ENCODE measurements at regions not wholly inside any gene's neighbourhood (a gene's known extent, or its start where the extent isn't known, plus 50 kb on each side); places are given as distances from the start of the nearest gene placed in this dataset.

- Histone ChIP-seq H3K27me3 (ENCODE audit: control insufficient read depth, insufficient read depth, low read length) (no peaks in the 10 kb centered on the region), H3K36me3 (ENCODE audit: control insufficient read depth, insufficient read depth, low read length) (no peaks in the 10 kb centered on the region), H3K27ac (ENCODE audit: low read depth, low read length) (no peak overlapping the region), H3K4me3 (ENCODE audit: low read length) (no peak overlapping the region), H3K4me1 (ENCODE audit: control insufficient read depth, insufficient read depth, low read length) (no peaks in the 10 kb centered on the region), H3K9ac (ENCODE audit: low read length) (no peak overlapping the region)
Measured at GRCh38 chr3:23740517-23740965, 65.2 kb upstream of the UBE2E1 start.

- no peaks in the 10 kb centered on the region for H3K27me3 ChIP-seq (ENCODE audit: control insufficient read depth, insufficient read depth, low read length)
- H3K27ac ChIP-seq (ENCODE audit: low read depth, low read length), result no peak overlapping the region
- no peaks in the 10 kb centered on the region for H3K4me1 ChIP-seq (ENCODE audit: control insufficient read depth, insufficient read depth, low read length)
- no peak overlapping the region for H3K9ac ChIP-seq (ENCODE audit: low read length)
- H3K36me3 ChIP-seq (ENCODE audit: control insufficient read depth, insufficient read depth, low read length), result no peaks in the 10 kb centered on the region
- H3K4me3 ChIP-seq (ENCODE audit: low read length), result no peak overlapping the region
Measured at GRCh38 chr3:23741036-23741706, 64.6 kb upstream of the UBE2E1 start.

GRCh38 chr3:23743141-23743784 lies 62.5 kb upstream of the UBE2E1 start:
- no peak overlapping the region for H3K4me3 ChIP-seq (ENCODE audit: low read length)

GRCh38 chr3:23746441-23746840 lies 59.3 kb upstream of the UBE2E1 start:
- no peaks in the 10 kb centered on the region for H3K36me3 ChIP-seq (ENCODE audit: control insufficient read depth, insufficient read depth, low read length)
- H3K27me3 ChIP-seq (ENCODE audit: control insufficient read depth, insufficient read depth, low read length), result no peaks in the 10 kb centered on the region
- no peaks in the 10 kb centered on the region for H3K4me1 ChIP-seq (ENCODE audit: control insufficient read depth, insufficient read depth, low read length)
- H3K27ac ChIP-seq (ENCODE audit: low read depth, low read length), result no peak overlapping the region
- no peak overlapping the region for H3K9ac ChIP-seq (ENCODE audit: low read length)
- no peak overlapping the region for H3K4me3 ChIP-seq (ENCODE audit: low read length)

More at GRCh38 chr3:23743141-23743784, 62.5 kb upstream of the UBE2E1 start:
- no peak overlapping the region for H3K27ac ChIP-seq (ENCODE audit: low read depth, low read length)
- H3K36me3 ChIP-seq (ENCODE audit: control insufficient read depth, insufficient read depth, low read length), result no peaks in the 10 kb centered on the region
- H3K9ac ChIP-seq (ENCODE audit: low read length), result no peak overlapping the region
- H3K4me1 ChIP-seq (ENCODE audit: control insufficient read depth, insufficient read depth, low read length), result no peaks in the 10 kb centered on the region
- H3K27me3 ChIP-seq (ENCODE audit: control insufficient read depth, insufficient read depth, low read length), result no peaks in the 10 kb centered on the region

- Histone ChIP-seq H3K27me3 (ENCODE audit: control insufficient read depth, insufficient read depth, low read length) (no peaks in the 10 kb centered on the region), H3K9ac (ENCODE audit: low read length) (no peak overlapping the region), H3K27ac (ENCODE audit: low read depth, low read length) (no peak overlapping the region), H3K36me3 (ENCODE audit: control insufficient read depth, insufficient read depth, low read length) (no peaks in the 10 kb centered on the region), H3K4me1 (ENCODE audit: control insufficient read depth, insufficient read depth, low read length) (no peaks in the 10 kb centered on the region), H3K4me3 (ENCODE audit: low read length) (no peak overlapping the region)
Measured at GRCh38 chr3:23747841-23748240, 57.9 kb upstream of the UBE2E1 start.

- Histone ChIP-seq H3K27me3 (ENCODE audit: control insufficient read depth, insufficient read depth, low read length) (no peaks in the 10 kb centered on the region), H3K9ac (ENCODE audit: low read length) (no peak overlapping the region), H3K27ac (ENCODE audit: low read depth, low read length) (no peak overlapping the region), H3K4me3 (ENCODE audit: low read length) (no peak overlapping the region), H3K4me1 (ENCODE audit: control insufficient read depth, insufficient read depth, low read length) (no peaks in the 10 kb centered on the region), H3K36me3 (ENCODE audit: control insufficient read depth, insufficient read depth, low read length) (no peaks in the 10 kb centered on the region)
Measured at GRCh38 chr3:23748398-23749110, 57.2 kb upstream of the UBE2E1 start.

- Histone ChIP-seq H3K4me3 (ENCODE audit: low read length) (no peak overlapping the region), H3K9ac (ENCODE audit: low read length) (no peak overlapping the region), H3K27me3 (ENCODE audit: control insufficient read depth, insufficient read depth, low read length) (no peaks in the 10 kb centered on the region), H3K27ac (ENCODE audit: low read depth, low read length) (no peak overlapping the region), H3K4me1 (ENCODE audit: control insufficient read depth, insufficient read depth, low read length) (no peaks in the 10 kb centered on the region), H3K36me3 (ENCODE audit: control insufficient read depth, insufficient read depth, low read length) (no peaks in the 10 kb centered on the region)
Measured at GRCh38 chr3:23749609-23750008, 56.1 kb upstream of the UBE2E1 start.

- no peak overlapping the region for H3K27ac ChIP-seq (ENCODE audit: low read depth, low read length)
- H3K4me1 ChIP-seq (ENCODE audit: control insufficient read depth, insufficient read depth, low read length), result no peaks in the 10 kb centered on the region
- H3K9ac ChIP-seq (ENCODE audit: low read length), result no peak overlapping the region
- no peaks in the 10 kb centered on the region for H3K27me3 ChIP-seq (ENCODE audit: control insufficient read depth, insufficient read depth, low read length)
- H3K36me3 ChIP-seq (ENCODE audit: control insufficient read depth, insufficient read depth, low read length), result no peaks in the 10 kb centered on the region
- no peak overlapping the region for H3K4me3 ChIP-seq (ENCODE audit: low read length)
Measured at GRCh38 chr3:23750573-23751210, 55.1 kb upstream of the UBE2E1 start.

GRCh38 chr3:23751212-23751723 lies 54.5 kb upstream of the UBE2E1 start:
- Histone ChIP-seq H3K36me3 (ENCODE audit: control insufficient read depth, insufficient read depth, low read length) (no peaks in the 10 kb centered on the region), H3K4me3 (ENCODE audit: low read length) (no peak overlapping the region), H3K9ac (ENCODE audit: low read length) (no peak overlapping the region), H3K27me3 (ENCODE audit: control insufficient read depth, insufficient read depth, low read length) (no peaks in the 10 kb centered on the region), H3K4me1 (ENCODE audit: control insufficient read depth, insufficient read depth, low read length) (no peaks in the 10 kb centered on the region), H3K27ac (ENCODE audit: low read depth, low read length) (no peak overlapping the region)

GRCh38 chr3:23752126-23752525 lies 53.6 kb upstream of the UBE2E1 start:
- no peaks in the 10 kb centered on the region for H3K27me3 ChIP-seq (ENCODE audit: control insufficient read depth, insufficient read depth, low read length)
- H3K4me3 ChIP-seq (ENCODE audit: low read length), result no peak overlapping the region
- H3K9ac ChIP-seq (ENCODE audit: low read length), result no peak overlapping the region
- H3K36me3 ChIP-seq (ENCODE audit: control insufficient read depth, insufficient read depth, low read length), result no peaks in the 10 kb centered on the region
- H3K27ac ChIP-seq (ENCODE audit: low read depth, low read length), result no peak overlapping the region
- H3K4me1 ChIP-seq (ENCODE audit: control insufficient read depth, insufficient read depth, low read length), result no peaks in the 10 kb centered on the region

GRCh38 chr3:23754215-23754614 lies 51.5 kb upstream of the UBE2E1 start:
- Histone ChIP-seq H3K27me3 (ENCODE audit: control insufficient read depth, insufficient read depth, low read length) (no peaks in the 10 kb centered on the region), H3K27ac (ENCODE audit: low read depth, low read length) (no peak overlapping the region), H3K4me1 (ENCODE audit: control insufficient read depth, insufficient read depth, low read length) (no peaks in the 10 kb centered on the region), H3K36me3 (ENCODE audit: control insufficient read depth, insufficient read depth, low read length) (no peaks in the 10 kb centered on the region), H3K4me3 (ENCODE audit: low read length) (no peak overlapping the region), H3K9ac (ENCODE audit: low read length) (no peak overlapping the region)
